Mesodermal cell (in vitro differentiated cells): ENCODE measurements at regions not wholly inside any gene's neighbourhood (a gene's known extent, or its start where the extent isn't known, plus 50 kb on each side); places are given as distances from the start of the nearest gene placed in this dataset.
"Not testable (repeated sequence)": the region's sequence is repeated elsewhere in the genome, so short reads cannot be mapped to it uniquely, and the experiment has no call there.

Experiments used
- H3K27ac ChIP-seq: 2 replicates; pipeline ENCODE4 v1.7.0; 2013; ENCODE audit warnings: mild to moderate bottlenecking, low read depth, low read length, moderate library complexity; ENCODE audit not compliant: severe bottlenecking
- H3K36me3 ChIP-seq: 2 replicates; pipeline ENCODE4 v1.7.1; 2013; ENCODE audit warnings: mild to moderate bottlenecking, low read length, moderate library complexity; ENCODE audit not compliant: control insufficient read depth, insufficient read depth
- H3K4me1 ChIP-seq: one replicate; pipeline ENCODE4 v1.7.1; 2013; ENCODE audit warnings: mild to moderate bottlenecking, low read length; ENCODE audit not compliant: insufficient read depth, control insufficient read depth, poor library complexity, severe bottlenecking
- H3K4me3 ChIP-seq: 2 replicates; pipeline ENCODE4 v1.7.0; 2013; ENCODE audit warnings: low read length, control low read depth, mild to moderate bottlenecking; ENCODE audit not compliant: insufficient read depth, poor library complexity, severe bottlenecking; ENCODE audit errors: extremely low read depth
- H3K9me3 ChIP-seq: 2 replicates; pipeline ENCODE4 v1.7.1; 2013; ENCODE audit warnings: mild to moderate bottlenecking, low read length, moderate library complexity; ENCODE audit not compliant: control insufficient read depth
- WGBS, 2 experiments: methylation state at CpG; one replicate each; pipeline ENCODE4 v1.1.5; 2013; ENCODE audit warnings: missing lambda C conversion rate in 2 of 2; ENCODE audit not compliant: insufficient coverage in 2 of 2; 5-methylcytosine and 5-hydroxymethylcytosine counted together

DNA sequence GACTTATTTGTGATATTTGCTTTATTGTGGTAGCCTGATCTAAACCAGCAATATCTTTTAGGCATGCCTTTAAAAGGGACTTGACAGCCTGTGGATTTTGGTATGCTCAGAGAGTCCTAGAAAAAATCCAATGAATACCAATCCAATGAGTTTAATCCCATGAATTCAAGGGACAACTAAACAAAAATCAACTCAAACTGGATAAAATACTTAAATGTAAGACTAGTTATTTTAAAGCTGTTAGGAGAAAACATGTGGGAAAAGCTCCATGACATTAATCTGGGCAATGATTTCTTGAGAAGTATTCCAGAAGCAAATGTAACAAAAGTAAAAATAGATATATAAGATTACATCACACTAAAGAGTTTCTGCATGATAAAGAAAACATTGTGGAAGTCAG, 711.5 kb upstream of the PITX2 start:
- H3K9me3 ChIP-seq: no peaks in the 10 kb centered on the region
- H3K36me3 ChIP-seq: no peaks in the 10 kb centered on the region
- H3K4me3 ChIP-seq: no peak overlapping the region
- no peaks in the 10 kb centered on the region for H3K4me1 ChIP-seq
- H3K27ac ChIP-seq: no peak overlapping the region

GRCh38 chr4:111337186-111337876, 714.5 kb upstream of the PITX2 start:
- WGBS, 2 experiments: 57 to 81% methylated on average over 8 to 16 of the region's 18 CpGs
- H3K4me1 ChIP-seq, H3K27ac ChIP-seq, H3K4me3 ChIP-seq, H3K9me3 ChIP-seq, H3K36me3 ChIP-seq: not testable (repeated sequence)

- 90% methylated on average over 2 of the region's 2 CpGs; no CpG with 5 or more reads in 1 of the 2 experiments for WGBS, 2 experiments
- H3K27ac ChIP-seq: no peak overlapping the region
- H3K4me1 ChIP-seq: no peaks in the 10 kb centered on the region
- no peak overlapping the region for H3K4me3 ChIP-seq
- no peaks in the 10 kb centered on the region for H3K36me3 ChIP-seq
- H3K9me3 ChIP-seq: no peaks in the 10 kb centered on the region
Measured at GRCh38 chr4:111359602-111360001, 736.7 kb upstream of the PITX2 start.

GRCh38 chr4:111360906-111361305, 738.0 kb upstream of the PITX2 start:
- whole genome bisulfite sequencing, 2 experiments: no CpG with 5 or more reads among the region's 1 CpG
- H3K36me3 ChIP-seq: no peaks in the 10 kb centered on the region

GRCh38 chr4:111362941-111363361, 740.1 kb upstream of the PITX2 start:
- H3K36me3 ChIP-seq: no peaks in the 10 kb centered on the region
- no CpG with 5 or more reads among the region's 1 CpG for WGBS, 2 experiments
- H3K4me1 ChIP-seq: no peaks in the 10 kb centered on the region
- H3K4me3 ChIP-seq: no peak overlapping the region
- H3K27ac ChIP-seq: no peak overlapping the region
- no peaks in the 10 kb centered on the region for H3K9me3 ChIP-seq

More at GRCh38 chr4:111360906-111361305, 738.0 kb upstream of the PITX2 start:
- Histone ChIP-seq H3K9me3 (no peaks in the 10 kb centered on the region), H3K4me1 (no peaks in the 10 kb centered on the region), H3K27ac (no peak overlapping the region), H3K4me3 (no peak overlapping the region)

- not testable (repeated sequence) for H3K4me3 ChIP-seq, H3K4me1 ChIP-seq, H3K36me3 ChIP-seq, H3K9me3 ChIP-seq, H3K27ac ChIP-seq
- WGBS, 2 experiments: 92 to 98% methylated on average over 9 of the region's 14 CpGs
Measured at GRCh38 chr4:111377880-111378279, 755.0 kb upstream of the PITX2 start.

DNA sequence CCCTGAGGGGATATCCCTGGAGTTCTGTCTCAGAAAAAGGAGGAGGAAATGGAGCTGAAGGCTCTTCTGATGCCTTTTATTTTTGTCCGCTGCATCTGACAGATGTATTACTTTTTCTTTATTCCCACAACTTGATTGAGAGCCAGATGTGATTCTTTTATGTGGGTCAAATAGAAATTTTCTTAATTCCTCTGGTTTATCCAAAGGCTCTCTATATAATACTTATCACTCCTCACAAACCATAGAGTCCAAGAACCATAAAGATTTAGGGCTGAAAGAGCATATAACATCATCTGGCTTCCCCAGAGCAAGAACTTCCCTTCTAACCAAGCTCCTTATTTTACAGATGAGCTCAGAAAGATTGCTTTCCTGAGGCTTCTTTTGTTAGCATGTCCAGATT, 756.7 kb upstream of the FAM241A start:
- no peak overlapping the region for H3K4me3 ChIP-seq
- no peak overlapping the region for H3K27ac ChIP-seq
- no CpG with 5 or more reads among the region's 1 CpG for WGBS, 2 experiments

GRCh38 chr4:111391829-111392228, 753.4 kb upstream of the FAM241A start:
- WGBS, 2 experiments: 86 to 92% methylated on average over 5 of the region's 6 CpGs
- Histone ChIP-seq H3K9me3 (no peaks in the 10 kb centered on the region), H3K4me1 (no peaks in the 10 kb centered on the region), H3K36me3 (no peaks in the 10 kb centered on the region), H3K4me3 (no peak overlapping the region), H3K27ac (no peak overlapping the region)

More for the DNA sequence above, 756.7 kb upstream of the FAM241A start:
- H3K9me3 ChIP-seq: no peaks in the 10 kb centered on the region
- no peaks in the 10 kb centered on the region for H3K4me1 ChIP-seq
- H3K36me3 ChIP-seq: no peaks in the 10 kb centered on the region

DNA sequence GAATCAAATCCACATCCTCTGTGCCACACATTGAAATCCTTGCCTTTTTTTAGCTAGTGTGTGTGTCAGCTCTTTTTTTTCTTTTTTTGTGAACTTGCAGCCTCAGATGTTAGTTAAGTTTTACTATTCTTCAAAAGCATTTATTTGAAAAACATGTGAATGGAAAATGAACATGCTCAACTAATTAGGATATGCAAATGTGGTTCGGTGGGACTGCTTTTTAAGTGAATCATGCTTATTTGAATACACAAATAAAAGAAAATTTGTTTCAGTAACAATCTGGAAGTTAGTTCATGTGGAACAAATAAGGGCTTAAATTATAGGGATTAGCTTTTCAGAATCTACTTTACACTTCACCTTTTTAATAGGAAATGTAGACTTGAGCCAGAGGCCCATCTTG, 751.5 kb upstream of the FAM241A start:
- Histone ChIP-seq H3K36me3 (no peaks in the 10 kb centered on the region), H3K9me3 (no peaks in the 10 kb centered on the region), H3K4me3 (no peak overlapping the region), H3K27ac (no peak overlapping the region), H3K4me1 (no peaks in the 10 kb centered on the region)
- WGBS, 2 experiments: no CpG with 5 or more reads among the region's 1 CpG

DNA sequence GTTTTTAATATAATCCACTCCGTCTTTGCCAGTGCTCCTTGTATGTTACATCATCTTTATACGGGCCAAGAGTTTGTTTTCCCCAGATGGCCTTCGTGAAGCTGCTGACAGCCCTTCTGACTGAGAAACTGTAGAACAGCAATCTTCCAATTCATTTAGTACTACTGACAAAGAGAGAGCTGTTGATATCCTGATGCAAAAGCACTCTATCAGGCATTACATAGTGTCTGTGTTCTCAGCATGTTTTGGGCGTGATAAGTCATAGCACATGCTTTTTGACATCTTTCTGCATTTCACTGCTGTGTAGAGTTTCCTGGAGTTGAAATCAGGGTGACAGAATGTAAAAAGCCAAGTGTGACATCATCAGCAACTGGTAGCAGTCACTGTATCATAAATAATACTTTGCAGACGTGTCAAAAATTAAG, 746.3 kb upstream of the FAM241A start:
- WGBS, 2 experiments: 75 to 95% methylated on average over 2 to 3 of the region's 5 CpGs
- Histone ChIP-seq H3K9me3 (no peaks in the 10 kb centered on the region), H3K4me3 (no peak overlapping the region)

GRCh38 chr4:111399623-111400022, 745.6 kb upstream of the FAM241A start:
- 100% methylated on average over 1 of the region's 3 CpGs; no CpG with 5 or more reads in 1 of the 2 experiments for WGBS, 2 experiments
- H3K27ac ChIP-seq: no peak overlapping the region
- H3K9me3 ChIP-seq: no peaks in the 10 kb centered on the region
- H3K36me3 ChIP-seq: no peaks in the 10 kb centered on the region
- H3K4me1 ChIP-seq: no peaks in the 10 kb centered on the region
- no peak overlapping the region for H3K4me3 ChIP-seq

More for the DNA sequence above, 746.3 kb upstream of the FAM241A start:
- Histone ChIP-seq H3K36me3 (no peaks in the 10 kb centered on the region), H3K4me1 (no peaks in the 10 kb centered on the region), H3K27ac (no peak overlapping the region)
